Omental fat pad (tissue), 3 donors: ENCODE measurements at regions not wholly inside any gene's neighbourhood (a gene's known extent, or its start where the extent isn't known, plus 50 kb on each side); places are given as distances from the start of the nearest gene placed in this dataset.

Experiments
- ATAC-seq: fragments of 150-250 bp; one replicate; pipeline ENCODE4 v1.9.1; 2016; ENCODE audit warnings: mild to moderate bottlenecking, moderate library complexity; ENCODE audit not compliant: low FRiP score
- DNase-seq: peaks from one replicate; pipeline ENCODE4 v3.0.0-alpha.2; 2019; ENCODE audit warnings: low spot score
- TF ChIP-seq, protein P1 (sequence below), 3 donors: fragments of 450-650 bp; IDR thresholded peaks; one replicate each; pipeline ENCODE4 v1.5.1; 2016 to 2017; ENCODE audit warnings: antibody characterized with exemption in 3 of 3, mild to moderate bottlenecking in 3 of 3, moderate library complexity in 2 of 3

DNA sequence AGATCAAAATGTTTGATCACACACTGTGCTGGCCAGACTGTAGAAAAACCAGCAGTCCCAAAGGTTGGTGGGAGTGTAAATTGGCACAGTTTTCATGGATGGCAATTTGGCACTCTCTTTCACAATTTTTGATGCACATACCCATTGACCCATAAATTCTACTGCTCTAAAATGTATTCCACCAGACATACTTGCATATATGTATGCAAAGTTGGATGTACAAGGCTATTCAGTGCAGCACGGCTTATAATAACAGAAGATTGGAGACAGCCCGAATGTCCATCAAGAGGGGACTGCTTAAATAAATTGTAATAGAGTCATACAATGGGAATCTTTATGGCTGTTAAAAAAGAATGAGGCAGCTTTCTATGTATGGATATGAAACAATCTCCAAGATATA lies 101.7 kb upstream of the TOP1 start:
- DNase-seq: no peak
- TF ChIP-seq, protein P1, sequence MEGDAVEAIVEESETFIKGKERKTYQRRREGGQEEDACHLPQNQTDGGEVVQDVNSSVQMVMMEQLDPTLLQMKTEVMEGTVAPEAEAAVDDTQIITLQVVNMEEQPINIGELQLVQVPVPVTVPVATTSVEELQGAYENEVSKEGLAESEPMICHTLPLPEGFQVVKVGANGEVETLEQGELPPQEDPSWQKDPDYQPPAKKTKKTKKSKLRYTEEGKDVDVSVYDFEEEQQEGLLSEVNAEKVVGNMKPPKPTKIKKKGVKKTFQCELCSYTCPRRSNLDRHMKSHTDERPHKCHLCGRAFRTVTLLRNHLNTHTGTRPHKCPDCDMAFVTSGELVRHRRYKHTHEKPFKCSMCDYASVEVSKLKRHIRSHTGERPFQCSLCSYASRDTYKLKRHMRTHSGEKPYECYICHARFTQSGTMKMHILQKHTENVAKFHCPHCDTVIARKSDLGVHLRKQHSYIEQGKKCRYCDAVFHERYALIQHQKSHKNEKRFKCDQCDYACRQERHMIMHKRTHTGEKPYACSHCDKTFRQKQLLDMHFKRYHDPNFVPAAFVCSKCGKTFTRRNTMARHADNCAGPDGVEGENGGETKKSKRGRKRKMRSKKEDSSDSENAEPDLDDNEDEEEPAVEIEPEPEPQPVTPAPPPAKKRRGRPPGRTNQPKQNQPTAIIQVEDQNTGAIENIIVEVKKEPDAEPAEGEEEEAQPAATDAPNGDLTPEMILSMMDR (IDR thresholded peaks at IDR 0.05): no peak

DNA sequence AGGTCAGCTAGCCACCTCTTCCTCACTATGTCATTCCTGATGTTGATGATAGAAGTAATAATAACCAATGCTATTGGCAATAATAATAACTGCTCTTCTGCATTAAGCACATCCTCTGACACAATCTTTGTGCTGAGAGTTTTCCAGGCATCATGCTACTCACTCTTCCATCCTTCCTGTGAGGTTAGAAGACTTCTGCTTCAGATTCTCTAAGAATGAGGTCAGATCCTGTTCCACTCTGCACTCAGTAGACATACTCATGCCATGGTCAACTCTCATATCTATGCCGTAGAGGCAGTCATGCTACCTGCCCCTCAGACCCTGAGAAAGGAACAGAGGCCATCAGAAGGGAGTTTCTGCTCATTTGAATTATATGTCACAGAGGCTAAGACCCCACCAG lies 98.1 kb upstream of the TOP1 start:
- DNase-seq: no peak
- ATAC-seq: no peak
- TF ChIP-seq, protein P1 (IDR thresholded peaks at IDR 0.05): no peak

More for the DNA sequence above, 101.7 kb upstream of the TOP1 start:
- ATAC-seq: no peak

DNA sequence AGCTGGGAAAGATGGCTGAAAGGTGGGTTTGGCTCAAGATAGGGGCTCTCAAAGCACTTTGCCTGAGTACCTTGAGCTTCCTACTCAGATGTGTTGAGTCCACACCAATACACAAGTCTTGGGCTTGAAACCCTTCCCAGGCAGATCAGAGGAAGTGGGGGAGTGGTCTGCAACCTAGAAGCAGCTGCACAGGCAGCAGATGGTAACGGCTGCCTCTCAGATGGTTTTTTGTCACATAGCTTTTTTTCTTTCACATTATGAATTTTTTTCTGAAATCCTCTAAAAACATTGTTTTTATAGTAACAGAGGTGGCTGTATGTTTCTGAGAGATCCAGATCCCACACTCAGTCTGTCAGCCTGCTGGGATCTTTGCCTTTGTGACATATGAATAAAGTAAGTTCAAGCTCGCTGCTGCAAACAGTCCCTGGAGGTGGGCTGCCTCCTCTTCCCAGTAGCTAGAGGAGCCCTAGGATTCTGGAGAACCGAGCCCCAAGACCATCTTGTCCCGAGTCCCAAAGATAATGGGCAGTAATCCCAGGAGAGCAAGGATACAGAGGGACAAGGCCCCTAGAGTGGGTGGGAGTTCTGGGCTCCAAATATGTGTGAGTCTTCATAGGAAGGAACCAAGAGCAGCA lies 97.1 kb upstream of the TOP1 start:
- no peak for ATAC-seq
- TF ChIP-seq, protein P1 (IDR thresholded peaks at IDR 0.05): no peak
- DNase-seq: no peak

DNA sequence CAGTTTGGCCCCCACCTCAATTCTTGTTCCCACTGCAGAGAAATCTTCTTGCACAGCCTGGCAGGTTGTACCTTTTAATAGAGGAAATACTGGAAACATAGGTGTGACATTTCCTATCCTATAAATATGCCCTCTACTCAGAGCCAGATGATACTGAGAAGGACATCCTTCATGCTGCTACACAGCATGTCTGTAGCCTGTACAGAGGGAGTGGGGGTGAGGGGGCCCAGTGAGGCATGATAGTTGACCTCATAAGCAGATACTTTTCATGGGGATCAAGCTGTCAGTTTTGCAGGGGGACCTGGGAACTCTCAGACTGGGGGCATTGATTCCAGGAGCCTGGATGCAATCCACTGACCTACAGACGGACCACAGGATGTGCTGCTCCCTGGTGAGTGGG lies 96.2 kb upstream of the TOP1 start:
- TF ChIP-seq, protein P1 (IDR thresholded peaks at IDR 0.05): no peak
- ATAC-seq (no peak), DNase-seq (no peak)

DNA sequence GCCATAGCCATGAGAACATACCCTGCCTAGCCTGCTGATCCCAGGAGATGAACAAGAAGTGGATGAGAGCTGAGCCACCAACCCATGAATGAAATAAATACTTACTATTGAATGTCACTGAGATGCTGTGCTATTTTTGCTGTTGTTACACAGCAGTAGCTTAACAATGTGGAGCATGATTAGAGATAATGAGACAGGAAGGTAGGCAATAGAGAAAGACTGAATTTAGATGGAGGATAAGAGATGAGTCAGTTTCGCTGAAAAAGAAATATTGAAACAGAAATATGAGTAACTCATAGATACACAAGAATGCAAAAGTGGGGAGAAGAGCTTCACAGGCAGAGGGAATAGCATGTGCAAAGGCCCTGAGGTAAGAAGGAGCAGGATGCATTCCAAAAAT lies 94.9 kb upstream of the TOP1 start:
- DNase-seq: no peak
- ATAC-seq: no peak
- TF ChIP-seq, protein P1 (IDR thresholded peaks at IDR 0.05): no peak

DNA sequence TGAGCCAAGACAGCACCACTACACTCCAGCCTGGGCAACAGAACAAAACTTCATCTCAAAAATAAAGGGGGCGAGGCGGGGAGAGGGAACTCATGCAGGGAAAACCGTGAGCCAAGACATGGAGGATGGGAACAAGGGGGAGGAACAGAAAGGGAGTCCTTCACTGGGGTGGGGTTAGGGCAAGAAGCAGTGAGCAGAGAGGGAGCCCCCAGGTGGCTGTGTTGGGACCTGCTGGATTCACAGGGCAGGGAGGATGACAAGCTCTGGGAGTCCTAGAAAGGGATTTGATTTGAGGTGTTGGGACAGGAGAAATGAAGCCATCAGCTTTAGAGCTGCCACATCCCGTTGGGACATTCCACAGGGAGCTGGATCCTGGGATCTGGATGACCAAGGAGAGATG lies 90.6 kb upstream of the TOP1 start:
- no peak for ATAC-seq
- TF ChIP-seq, protein P1 (IDR thresholded peaks at IDR 0.05): no peak
- DNase-seq: no peak

DNA sequence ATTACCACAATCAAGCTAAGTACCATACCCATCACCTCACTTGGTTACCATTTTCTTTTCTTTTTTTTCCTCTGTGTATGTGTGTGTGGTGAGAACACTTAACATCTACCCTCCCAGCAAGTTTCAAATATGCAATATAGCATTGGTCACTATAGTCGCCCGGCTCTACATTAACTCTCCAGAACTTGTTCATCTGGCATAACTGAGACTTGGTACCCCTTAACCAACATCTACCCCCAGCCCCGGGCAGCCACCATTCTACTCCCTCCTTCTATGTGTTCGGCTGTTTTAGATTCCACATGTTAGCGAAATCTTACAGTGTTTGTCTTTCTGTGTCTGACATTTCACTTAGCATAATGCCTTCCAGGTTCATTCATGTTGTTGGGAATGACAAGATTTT lies 89.0 kb upstream of the TOP1 start:
- no peak for ATAC-seq
- no peak for DNase-seq
- TF ChIP-seq, protein P1 (IDR thresholded peaks at IDR 0.05): no peak
